Sciatic nerve (tissue), 2 donors: ENCODE measurements at regions not wholly inside any gene's neighbourhood (a gene's known extent, or its start where the extent isn't known, plus 50 kb on each side); places are given as distances from the start of the nearest gene placed in this dataset.
"Not testable (repeated sequence)": the region's sequence is repeated elsewhere in the genome, so short reads cannot be mapped to it uniquely, and the experiment has no call there.

ENCODE experiments used
- ATAC-seq: fragments of 200-7000 bp; cut with Tn5 transposase; one replicate; pipeline ENCODE4 v1.9.1; 2020; ENCODE audit warnings: mild to moderate bottlenecking, moderate library complexity
- DNase-seq: peaks from one replicate; pipeline ENCODE4 v3.0.0-alpha.2; 2020; ENCODE audit warnings: low spot score
- intact Hi-C: fragments of 100-400 bp; cut with DNase I; formaldehyde crosslinking; loops from one replicate; pipeline ENCODE4 v1.14.2; 2022
- donor health status: DM: no; HTN: no; CAD: no.
- donor health status: DM: no; HTN: no; CAD: no.

DNA sequence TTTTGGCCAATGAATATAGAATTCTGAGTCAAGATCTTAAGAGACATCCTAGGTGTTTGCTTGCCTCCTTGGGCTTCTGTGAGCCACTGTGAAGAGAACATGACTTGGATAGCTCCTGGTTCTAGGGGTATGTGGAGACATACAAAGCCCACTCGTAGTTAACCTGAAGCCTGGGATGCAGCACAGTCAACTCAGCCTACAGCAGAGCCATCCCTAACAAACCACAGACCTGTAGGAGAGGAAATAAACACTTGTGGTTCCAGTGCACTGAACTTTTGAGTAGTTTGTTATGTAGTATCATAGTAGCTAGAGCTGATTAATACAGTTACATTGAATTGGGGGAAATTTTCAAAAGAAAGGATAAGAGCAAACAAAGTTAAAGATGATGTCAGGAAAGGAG, 474.4 kb upstream of the HSF2 start:
- no peak for ATAC-seq
- intact Hi-C loops = no loop called here

GRCh38 chr6:121925534-121926255, 473.8 kb upstream of the HSF2 start:
- DNase-seq (no peak), ATAC-seq (no peak)
- intact Hi-C loops = no loop called here

More for the DNA sequence above, 474.4 kb upstream of the HSF2 start:
- DNase-seq = no peak

GRCh38 chr6:121929301-121929700, 470.2 kb upstream of the HSF2 start:
- no peak for ATAC-seq
- intact Hi-C loops = no loop called here
- no peak for DNase-seq

DNA sequence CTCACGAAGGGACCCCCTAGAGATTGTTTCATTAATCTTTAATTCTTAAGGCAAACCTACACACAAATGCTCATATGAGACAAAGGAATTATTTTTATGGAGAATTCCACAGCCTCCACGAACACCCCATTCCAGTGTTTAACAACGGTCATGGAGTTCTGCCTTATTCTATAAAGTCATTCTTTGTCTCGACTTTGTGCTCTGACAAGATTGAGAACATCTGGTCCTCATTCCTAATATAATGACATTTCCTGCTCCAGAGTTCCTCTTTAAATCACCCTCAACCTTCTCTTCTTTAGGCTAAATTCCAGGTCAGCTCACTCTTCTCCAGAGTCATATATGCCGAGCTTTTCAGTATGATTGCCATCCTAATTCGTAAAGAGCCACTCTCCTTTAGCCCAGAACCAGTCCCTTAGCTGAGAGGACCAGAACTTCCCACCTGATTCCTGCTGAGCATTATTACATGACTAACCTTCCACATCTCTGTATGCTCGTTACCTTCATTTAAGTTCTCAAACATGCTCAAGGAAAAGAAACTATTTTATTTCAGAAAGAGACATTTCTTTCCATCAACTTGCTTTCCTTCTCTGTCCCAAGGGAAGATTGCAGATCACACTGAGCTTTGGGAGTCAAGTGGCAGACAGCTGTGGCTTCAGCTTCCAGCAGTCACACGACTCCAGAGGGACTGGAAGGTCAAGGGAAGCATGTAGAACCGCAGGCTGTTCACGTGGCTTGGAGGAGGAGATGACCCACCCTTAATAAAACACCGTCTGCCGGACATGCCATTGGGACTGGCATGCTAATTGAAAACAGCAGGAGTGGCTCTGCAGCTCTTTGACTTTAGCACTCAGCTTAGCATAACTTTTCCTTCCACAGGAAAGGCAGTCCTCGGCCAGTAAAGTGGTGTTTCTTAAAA, 467.1 kb upstream of the HSF2 start:
- DNase-seq = no peak
- peak; percentile 98 for ATAC-seq
- intact Hi-C loops = no loop called here

DNA sequence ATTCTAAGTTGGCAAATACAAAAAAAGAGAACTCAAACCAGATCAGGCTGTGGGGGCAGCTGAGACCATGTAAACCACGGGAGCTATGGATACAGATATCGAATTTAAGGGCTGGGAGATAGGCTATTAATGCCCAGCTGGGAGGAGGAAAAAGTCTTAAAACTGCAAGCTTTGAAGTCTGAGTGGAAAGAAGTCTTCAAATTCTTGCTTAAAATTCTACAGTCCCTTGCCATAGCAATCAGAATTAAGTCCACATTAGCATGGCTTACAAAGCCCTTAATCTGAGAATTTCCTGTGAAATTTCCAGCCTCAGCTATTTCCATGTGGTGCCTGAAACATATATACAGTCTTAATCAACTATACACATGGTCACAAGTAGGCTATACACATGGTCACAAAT, 465.0 kb upstream of the HSF2 start:
- no peak for ATAC-seq
- DNase-seq = no peak
- intact Hi-C loops = loop anchor here (2.0 kb wide), 1 partner anchor 58 kb away; no protein-coding TSS in a partner anchor

- intact Hi-C loops = no loop called here
- ATAC-seq (no peak), DNase-seq (no peak)
These were observed 458.7 kb upstream of the HSF2 start for GRCh38 chr6:121940728-121941127.

DNA sequence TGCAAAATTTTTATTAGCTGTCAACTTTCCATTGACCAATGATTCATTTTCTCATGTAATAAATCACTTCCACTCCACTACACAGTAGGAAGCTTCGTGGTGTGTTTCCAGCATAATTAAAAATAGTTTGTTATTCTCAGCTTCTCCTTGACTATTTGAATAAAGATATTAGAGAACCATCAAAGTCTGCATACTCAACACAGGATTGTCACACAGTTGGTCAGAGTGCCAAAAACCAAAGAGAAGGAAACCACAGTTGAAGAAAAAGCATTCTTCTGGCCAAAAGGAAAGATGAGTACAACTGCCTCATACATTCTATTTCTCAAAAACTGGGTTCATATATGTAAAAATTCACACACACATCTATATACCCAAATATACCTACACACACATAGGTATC, 455.1 kb upstream of the HSF2 start:
- no peak for ATAC-seq
- intact Hi-C loops = no loop called here

DNA sequence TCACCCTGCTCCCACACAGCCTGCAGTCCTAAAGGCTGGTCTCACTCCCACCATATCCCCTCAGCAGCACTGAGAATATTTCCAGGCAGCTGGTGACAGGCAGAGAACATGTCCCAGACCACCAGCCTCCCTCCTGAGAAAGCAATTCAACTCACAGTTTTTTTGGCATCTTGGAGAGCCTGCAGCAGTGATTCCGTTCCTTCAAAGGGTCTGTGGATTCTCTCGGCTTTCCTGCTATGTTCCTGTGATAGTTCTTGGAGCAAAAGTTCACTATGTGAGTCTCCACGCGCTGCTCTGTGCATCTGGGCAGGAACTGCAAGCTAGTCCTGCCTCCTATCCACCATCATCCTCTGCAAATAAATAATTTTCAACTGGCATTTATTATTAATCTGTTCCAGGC, 448.3 kb upstream of the HSF2 start:
- ATAC-seq (no peak), DNase-seq (no peak)
- intact Hi-C loops = no loop called here

More for the DNA sequence above, 455.1 kb upstream of the HSF2 start:
- no peak for DNase-seq

DNA sequence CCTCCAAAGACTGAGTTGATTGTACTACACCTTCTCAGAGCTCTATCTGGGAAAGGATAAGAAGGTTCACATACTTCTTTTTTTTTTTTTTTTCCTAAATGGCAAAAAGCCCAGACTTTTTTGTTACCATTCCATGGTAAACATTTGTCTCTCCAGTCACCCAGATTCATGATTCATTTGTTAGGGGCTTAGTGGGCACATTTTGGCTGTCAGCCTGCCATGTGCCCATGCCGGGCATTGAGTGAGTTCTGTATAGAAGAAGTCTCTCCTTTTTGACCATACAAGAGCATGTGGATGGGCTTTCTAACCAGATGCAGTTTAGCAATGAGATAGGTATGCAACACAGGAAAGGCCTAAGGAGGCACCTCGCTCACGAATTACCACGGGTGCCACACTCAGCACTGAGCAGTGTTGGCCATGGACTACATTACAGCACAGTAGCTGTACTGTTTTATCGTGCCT, 447.5 kb upstream of the HSF2 start:
- no peak for ATAC-seq
- no peak for DNase-seq
- intact Hi-C loops = no loop called here

DNA sequence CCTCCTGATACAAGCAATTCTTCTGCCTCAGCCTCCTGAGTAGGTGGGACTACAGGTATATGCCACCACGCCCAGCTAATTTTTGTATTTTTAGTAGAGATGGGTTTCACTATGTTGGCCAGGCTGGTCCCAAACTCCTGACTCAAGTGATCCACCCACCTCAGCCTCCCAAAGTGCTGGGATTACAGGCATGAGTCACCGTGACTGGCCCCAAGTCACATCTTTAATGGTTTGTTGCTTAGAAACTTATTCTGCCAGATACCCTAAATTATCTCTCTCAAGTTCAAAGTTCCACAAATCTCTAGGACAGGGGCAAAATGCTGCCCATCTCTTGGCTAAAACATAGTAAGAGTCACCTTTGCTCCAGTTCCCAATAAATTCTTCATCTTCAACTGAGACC, 444.1 kb upstream of the HSF2 start:
- intact Hi-C loops, DNase-seq, ATAC-seq: not testable (repeated sequence)

DNA sequence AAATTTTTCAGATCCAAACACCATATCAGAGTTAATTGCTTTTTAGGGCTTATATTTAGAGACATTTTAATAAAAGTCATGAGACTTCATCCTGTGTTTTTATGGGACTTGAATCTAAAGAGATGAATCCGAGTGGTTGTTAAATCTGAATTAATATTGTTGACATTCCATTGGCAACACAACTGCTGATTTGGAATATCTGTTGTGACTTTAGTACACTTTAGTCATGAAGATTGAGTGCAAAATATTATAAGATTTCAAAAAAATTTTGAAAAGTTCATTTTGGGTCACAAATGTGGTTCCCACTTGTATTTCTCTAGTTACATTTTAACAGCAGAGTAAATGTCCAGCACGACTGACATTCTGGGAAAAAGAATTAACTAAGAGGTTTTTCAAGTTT, 442.7 kb upstream of the HSF2 start:
- DNase-seq (no peak), ATAC-seq (no peak)
- intact Hi-C loops = no loop called here

DNA sequence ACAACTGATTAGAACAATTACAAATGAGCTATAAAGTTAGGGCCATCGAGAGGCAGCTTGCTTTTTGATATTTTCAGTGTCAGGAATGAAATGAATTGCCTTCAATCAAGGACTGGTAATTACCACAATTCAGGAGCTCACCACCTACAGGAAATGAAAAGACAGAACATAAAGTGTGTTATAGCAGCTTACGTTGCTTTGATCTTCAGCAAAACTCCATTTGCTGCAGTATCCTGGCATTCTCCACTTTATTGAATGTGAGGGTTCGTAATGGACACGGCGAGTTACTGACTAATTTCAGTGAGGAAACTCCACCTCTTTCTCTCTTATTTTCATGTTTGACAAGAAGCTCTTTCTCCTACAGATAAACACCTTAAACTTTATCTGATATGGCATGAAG, 440.0 kb upstream of the HSF2 start:
- no peak for DNase-seq
- no peak for ATAC-seq
- intact Hi-C loops = no loop called here

- ATAC-seq = no peak
- intact Hi-C loops = no loop called here
- no peak for DNase-seq
These were observed 437.8 kb upstream of the HSF2 start for GRCh38 chr6:121961619-121962125.

GRCh38 chr6:121963826-121964225, 435.6 kb upstream of the HSF2 start:
- no peak for DNase-seq
- intact Hi-C loops = no loop called here
- ATAC-seq = no peak

GRCh38 chr6:121965739-121966138, 433.7 kb upstream of the HSF2 start:
- ATAC-seq (no peak), DNase-seq (no peak)
- intact Hi-C loops = no loop called here

DNA sequence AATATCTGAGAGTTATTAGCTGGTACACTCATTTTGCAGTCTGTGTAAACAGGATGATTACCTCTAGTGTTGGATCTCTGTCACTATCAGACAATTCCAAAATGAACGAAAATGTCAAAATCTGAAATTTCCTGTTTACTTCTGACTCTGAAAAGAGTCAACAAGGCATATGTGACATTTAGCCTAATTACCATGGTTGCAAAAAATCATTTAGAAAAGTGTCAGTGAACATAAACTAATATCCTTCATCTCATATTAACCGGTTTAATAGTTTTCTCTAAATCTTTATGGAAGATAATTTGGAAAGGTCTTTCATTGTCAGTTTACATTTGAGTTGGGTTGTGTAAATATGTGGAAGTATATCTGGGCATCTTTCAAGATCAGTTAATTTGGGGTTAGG, 431.8 kb upstream of the HSF2 start:
- DNase-seq = no peak
- no peak for ATAC-seq
- intact Hi-C loops = no loop called here

DNA sequence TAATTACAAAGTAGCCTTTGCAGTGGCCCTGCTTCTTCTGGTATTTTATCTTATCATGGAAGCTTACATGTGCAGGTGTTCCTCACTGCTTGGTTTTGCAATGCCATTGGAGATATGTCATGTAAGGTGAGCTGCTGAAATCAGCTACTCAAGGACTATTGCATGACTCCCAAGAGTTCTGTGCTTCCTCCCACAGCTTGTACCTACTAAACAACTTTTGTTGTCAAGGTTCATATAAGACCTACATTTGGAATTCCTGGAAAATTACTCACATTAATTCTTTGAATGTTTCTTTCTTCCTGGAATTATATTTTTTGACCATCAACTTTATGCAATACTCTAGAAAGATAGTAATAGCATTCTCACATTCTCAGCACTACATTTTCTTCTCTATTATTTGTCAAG, 427.5 kb upstream of the HSF2 start:
- no peak for ATAC-seq
- no peak for DNase-seq
- intact Hi-C loops = no loop called here

- intact Hi-C loops = no loop called here
- DNase-seq = no peak
- ATAC-seq = no peak
These were observed 414.5 kb upstream of the HSF2 start for GRCh38 chr6:121984956-121985355.

GRCh38 chr6:121993362-121993761, 406.1 kb upstream of the HSF2 start:
- intact Hi-C loops = loop anchor here (2.0 kb wide), 1 partner anchor 59 kb away; no protein-coding TSS in a partner anchor
- no peak for ATAC-seq
- DNase-seq = no peak

- no peak for ATAC-seq
- DNase-seq = no peak
- intact Hi-C loops = no loop called here
These were observed 404.5 kb upstream of the HSF2 start for GRCh38 chr6:121994919-121995318.
